Transverse colon (tissue), 4 donors: ENCODE measurements at regions not wholly inside any gene's neighbourhood (a gene's known extent, or its start where the extent isn't known, plus 50 kb on each side); places are given as distances from the start of the nearest gene placed in this dataset.

Experiments
- CTCF ChIP-seq, 5 experiments: fragments of 200-600 bp in 3 of 5; fragments of 450-650 bp in 2 of 5; sonication (generic) in 3 of 5; IDR thresholded peaks; 1 replicate in 2 of 5; 2 replicates in 3 of 5; pipeline ENCODE4 v1.5.1; 2016 to 2017; ENCODE audit warnings: antibody characterized with exemption in 5 of 5, inconsistent platforms in 3 of 5, mild to moderate bottlenecking in 2 of 5, moderate library complexity in 1 of 5
- EP300 ChIP-seq: sonication (generic); formaldehyde crosslinking; IDR thresholded peaks from one replicate; pipeline ENCODE4 v1.6.1; 2017; ENCODE audit warnings: antibody characterized with exemption, low read depth
- POLR2A ChIP-seq: fragments of 450-650 bp; IDR thresholded peaks from one replicate; pipeline ENCODE4 v1.6.1; 2016; ENCODE audit warnings: antibody characterized with exemption, mild to moderate bottlenecking, moderate library complexity
- POLR2AphosphoS5 ChIP-seq, 3 donors: sonication (generic); formaldehyde crosslinking; IDR thresholded peaks; one replicate each; pipeline ENCODE4 v1.6.1; 2016; ENCODE audit warnings: antibody characterized with exemption in 3 of 3

- TF ChIP-seq CTCF (IDR thresholded peaks at IDR 0.05) (no peak), POLR2AphosphoS5 (IDR thresholded peaks at IDR 0.05) (no peak), POLR2A (no peak), EP300 (no peak)
Measured at GRCh38 chr13:111547726-111548273, 227.4 kb downstream of the TEX29 start.
